DMS114 treated with DMSO at 0.1 percent for 48 hours (cell line): ENCODE measurements at regions not wholly inside any gene's neighbourhood (a gene's known extent, or its start where the extent isn't known, plus 50 kb on each side); places are given as distances from the start of the nearest gene placed in this dataset.
"Not testable (repeated sequence)": the region's sequence is repeated elsewhere in the genome, so short reads cannot be mapped to it uniquely, and the experiment has no call there.

Source experiments
- DNase-seq: peaks from one replicate; lab custom pipeline; 2025; ENCODE audit not compliant: unreplicated experiment; lab: John Stamatoyannopoulos, UW

DNA sequence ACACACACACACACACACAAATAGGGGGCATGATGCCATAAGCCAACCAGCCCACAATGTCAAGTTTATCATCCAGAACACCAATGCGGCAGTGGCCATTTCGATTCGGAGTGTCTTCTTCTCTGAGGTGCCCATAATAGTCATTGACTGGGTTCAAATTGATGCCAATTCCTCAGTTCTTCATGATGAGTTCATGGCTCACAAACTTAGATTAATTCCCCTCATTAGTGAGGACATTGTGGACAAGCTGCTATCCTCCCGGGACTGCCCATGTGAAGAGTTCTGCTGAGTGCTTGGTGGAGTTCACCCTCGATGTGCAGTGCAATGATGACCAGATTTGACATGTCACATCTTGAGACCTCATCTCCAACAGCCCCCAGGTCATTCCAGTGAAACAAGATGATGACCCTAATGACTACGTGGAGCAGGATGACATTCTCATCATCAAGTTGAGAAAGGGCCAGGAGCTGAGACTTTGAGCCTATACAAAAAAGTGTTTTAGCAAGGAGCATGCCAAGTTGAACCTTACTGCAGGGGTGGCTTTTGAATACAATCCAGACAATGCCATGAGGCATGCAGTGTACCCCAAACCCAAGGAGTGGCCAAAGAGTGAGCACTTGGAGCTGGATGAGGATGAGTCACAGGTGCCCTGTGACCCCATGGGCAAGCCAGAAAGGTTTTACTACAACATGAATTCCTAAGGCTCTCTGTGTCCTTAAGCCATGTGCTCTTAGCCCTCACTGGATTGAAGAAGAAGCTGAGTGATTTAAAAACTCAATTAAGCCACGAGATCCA lies 211.6 kb upstream of the SAMSN1 start:
- no peak for DNase-seq

DNA sequence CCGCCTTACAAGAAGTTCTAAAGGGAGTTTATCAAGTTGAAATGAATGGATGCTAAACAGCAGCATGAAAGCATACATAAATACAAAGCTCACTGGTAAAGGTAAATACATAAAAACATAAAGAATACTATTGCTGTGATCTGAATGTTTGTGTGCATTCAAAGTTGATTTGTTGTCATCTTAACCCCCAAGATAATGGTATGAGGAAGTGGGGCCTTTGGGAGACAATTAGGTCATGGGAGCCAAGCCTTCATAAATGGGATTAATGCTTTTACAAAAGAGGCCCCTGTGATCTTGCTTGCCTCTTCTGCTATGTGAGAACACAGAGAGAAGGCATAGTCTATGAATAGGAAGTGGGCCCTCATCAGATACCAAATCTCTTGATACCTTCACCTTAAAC lies 209.0 kb upstream of the SAMSN1 start:
- no peak for DNase-seq

DNA sequence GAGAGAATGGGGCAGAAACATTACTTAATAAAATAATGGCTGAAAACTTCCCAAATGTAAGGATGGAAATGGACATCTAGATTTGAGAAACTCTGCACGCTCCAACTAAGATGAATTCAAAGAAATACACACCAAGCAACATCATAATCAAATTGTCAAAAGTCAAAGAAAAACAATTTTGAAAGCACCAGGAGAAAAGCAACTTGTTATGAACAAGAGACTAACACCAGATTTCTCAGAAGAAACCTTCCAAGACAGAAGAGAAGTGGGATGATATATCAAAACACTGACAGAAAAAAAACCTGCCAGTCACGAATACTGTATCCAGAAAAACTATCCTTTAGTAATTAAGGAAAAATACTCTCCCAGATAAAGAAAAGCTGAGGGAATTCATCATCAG lies 208.6 kb upstream of the SAMSN1 start:
- DNase-seq: no peak

DNA sequence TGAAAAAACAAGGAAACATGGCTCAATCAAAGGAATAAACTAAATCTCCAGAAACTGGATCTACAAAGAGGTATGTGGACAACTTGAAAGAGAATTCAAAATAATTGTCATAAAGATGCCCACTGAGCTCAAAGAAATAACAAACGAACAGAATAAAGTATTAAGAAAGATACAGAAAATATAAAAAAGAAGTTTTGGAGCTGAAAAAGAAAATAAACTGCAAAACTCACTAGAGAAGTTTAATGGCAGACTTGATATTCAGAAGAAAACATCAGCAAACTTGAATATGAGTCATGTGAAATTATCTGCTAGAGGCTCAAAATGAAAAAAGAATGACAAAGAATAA lies 208.1 kb upstream of the SAMSN1 start:
- DNase-seq: no peak

DNA sequence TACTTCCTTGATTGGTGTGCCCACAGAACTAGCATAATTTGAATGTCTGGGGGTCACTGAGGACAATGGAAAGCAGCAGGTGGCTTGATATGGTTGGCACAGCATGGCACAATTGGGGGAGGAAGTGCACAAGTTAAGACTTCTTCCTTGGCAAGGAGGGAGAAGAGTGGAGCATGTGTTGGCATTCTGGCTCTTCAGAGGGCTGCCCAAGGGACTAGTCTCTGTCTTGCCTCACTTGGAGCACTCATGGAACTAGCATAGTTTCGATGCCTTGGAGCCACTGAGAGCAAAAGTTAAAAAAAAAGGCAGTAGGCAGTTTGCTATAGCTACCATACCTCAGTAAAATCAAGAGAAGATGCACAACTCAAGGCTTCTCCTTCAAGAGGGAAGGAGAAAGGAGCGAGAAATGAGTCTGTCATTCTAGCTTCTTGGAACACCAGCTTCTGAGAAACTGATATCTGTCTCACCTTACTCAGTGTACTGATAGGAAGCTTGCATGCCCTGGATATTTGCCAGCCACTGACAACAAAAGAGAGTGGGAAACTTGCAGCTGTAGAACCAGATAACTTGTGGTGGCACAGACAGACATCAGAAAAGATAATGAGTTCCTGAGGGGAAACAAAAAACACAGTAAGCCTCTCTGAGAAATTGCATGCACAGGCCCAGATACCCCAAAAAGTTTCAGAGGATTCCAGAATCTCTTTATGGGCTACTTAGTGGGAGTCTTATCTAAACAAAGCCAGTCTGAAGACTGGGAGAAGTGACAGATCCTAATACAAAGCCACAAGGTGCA lies 207.5 kb upstream of the SAMSN1 start:
- no peak for DNase-seq

GRCh38 chr21:14753069-14753465 lies 207.0 kb upstream of the SAMSN1 start:
- no peak for DNase-seq

GRCh38 chr21:14752345-14752909 lies 206.3 kb upstream of the SAMSN1 start:
- no peak for DNase-seq

- no peak for DNase-seq
Observed at GRCh38 chr21:14751602-14752344, 205.7 kb upstream of the SAMSN1 start.

DNA sequence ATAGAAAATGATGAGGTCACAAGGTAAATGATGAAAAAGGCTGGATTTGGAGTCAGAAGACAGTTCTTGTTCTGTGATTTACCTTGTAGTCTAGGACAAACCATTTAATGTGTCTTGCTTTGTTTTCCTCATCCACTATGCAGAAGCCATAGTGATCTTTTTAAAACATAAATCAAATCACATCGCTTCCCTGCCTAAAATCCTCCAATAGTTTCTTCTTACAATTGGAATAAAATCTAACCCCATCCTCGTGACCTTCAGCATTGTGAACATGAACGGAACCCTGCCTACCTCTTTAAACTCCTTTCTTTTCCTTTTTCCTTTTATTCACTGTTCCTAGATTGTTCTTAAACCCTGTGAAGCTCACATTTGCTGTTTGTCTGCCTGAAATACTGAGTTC lies 204.9 kb upstream of the SAMSN1 start:
- no peak for DNase-seq

GRCh38 chr21:14750041-14750440 lies 203.9 kb upstream of the SAMSN1 start:
- no peak for DNase-seq

DNA sequence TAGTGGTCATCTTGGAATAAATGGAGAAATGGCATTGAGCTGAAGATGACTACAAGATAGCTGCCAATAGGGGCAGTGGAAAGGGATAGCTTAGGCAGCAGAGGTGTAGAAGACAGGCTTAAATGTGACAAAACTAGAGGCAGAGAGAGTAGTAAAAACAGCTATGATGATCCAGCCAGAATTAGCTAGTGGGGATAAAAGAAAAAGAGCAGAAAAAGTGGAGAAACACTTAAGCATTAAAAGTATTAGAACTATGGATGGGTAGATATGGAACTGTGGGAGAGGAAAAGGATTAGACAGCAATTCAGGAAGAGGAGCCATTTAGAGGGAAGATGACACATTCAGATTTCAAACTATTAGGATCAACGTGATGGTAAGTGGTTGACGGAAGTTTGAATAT lies 202.5 kb upstream of the SAMSN1 start:
- DNase-seq: no peak

GRCh38 chr21:14744368-14744767 lies 198.3 kb upstream of the SAMSN1 start:
- DNase-seq: no peak

DNA sequence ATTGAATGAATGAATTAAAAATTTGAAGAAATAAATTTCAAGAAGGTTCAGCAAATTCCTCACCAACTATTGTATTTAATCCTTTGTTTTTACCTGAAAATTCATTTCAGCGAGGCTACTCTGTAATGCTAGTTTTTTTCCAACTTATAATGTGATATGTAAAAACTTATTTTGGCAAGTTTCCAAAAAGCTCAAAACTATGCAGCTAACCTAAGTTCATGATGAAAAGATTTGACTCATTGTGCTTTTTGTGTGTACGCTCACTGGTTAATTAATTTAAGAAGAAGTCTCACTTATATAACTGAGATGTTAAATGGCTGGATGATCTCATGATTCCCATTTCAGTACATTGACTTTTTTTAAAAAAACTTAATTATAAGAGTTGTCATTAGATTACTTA lies 196.0 kb upstream of the SAMSN1 start:
- no peak for DNase-seq

- DNase-seq: no peak
Observed at GRCh38 chr21:14741256-14741655, 195.1 kb upstream of the SAMSN1 start.

DNA sequence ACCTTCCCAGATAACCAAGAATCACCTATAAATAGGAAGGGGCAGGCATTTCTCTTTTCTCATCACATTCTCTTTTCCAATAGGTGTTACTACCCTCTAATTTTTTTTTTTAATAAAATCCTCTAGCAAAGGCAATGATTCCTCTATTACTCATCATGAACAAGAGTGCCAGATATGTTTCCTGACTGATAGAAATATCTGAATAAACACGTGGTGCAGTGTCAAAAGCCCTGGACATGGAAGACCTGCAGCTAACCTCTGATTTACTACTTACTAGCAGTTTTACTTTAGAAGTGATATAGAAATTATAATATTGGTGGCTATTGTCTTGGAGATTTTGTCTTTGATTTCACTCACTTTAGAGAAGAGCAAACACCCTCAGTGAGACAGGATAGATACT lies 194.6 kb upstream of the SAMSN1 start:
- no peak for DNase-seq

- no peak for DNase-seq
Observed at GRCh38 chr21:14740116-14740515, 194.0 kb upstream of the SAMSN1 start.

DNA sequence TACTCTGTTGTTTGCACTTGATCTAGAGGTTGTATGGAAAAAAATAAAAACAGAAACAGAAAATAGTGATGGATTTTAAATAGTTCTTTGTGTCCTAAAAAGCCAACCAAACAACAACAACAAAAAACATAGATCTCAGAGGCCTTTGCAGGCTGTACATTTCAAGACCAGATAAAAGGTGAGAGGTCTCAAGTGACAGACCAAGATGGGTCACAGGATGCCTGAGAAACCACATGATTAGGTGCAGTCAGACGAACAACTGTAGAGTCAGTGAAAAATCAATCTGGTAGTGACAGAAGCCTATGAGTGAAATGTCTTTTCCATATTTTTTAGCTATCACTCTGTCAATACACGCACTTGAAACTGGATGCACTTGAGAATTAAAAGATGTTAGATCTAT lies 193.5 kb upstream of the SAMSN1 start:
- no peak for DNase-seq

GRCh38 chr21:14738576-14738975 lies 192.5 kb upstream of the SAMSN1 start:
- DNase-seq: not testable (repeated sequence)

DNA sequence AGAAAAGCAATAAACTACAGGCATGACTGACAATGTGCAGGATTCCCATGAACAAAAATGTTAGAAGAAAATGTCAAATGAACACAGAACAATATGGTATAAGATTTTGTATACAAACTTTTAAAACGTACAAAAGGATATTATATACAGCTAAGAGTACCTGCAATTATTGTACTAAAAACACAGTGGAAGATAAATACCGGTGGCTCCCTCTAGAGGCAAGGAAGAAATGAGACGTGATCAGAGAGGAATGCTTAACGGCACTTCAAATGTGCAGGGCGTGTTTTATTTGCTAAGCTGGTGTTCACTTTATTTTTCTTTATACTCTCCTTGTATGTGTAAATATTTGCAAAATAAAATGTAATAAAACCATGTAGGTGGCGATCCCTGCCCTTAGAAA lies 191.8 kb upstream of the SAMSN1 start:
- DNase-seq: no peak

- DNase-seq: no peak
Observed at GRCh38 chr21:14737284-14737691, 191.2 kb upstream of the SAMSN1 start.

DNA sequence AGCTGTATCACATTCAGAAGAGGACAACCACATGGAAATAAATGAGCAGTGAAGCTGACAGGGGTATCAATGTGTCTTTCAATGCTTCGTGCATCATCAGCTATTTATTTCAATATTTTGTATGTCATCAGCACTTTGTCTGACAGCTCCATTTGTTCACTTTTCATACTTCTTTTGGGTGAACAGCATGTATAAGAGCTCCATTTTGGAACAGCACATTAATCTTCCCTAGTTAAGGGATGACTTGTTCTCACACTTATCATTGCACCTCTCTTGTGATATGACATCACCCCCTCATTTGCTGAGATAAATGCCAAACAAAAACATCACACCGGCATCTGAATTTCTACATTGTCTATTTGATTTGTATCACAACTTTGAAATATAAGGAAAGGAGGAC lies 190.6 kb upstream of the SAMSN1 start:
- no peak for DNase-seq

- DNase-seq: no peak
Observed at GRCh38 chr21:14736162-14736561, 190.0 kb upstream of the SAMSN1 start.
